K562 (cell line): ENCODE measurements at regions not wholly inside any gene's neighbourhood (a gene's known extent, or its start where the extent isn't known, plus 50 kb on each side); places are given as distances from the start of the nearest gene placed in this dataset.

Experiments used
- ATAC-seq: fragments of 200-7000 bp; cut with Tn5 transposase; 3 replicates; pipeline ENCODE4 v1.9.1; 2020; ENCODE audit warnings: moderate library complexity
- BruUV-seq: library from RNA; stranded (reverse); fragments of 400-500 nt; replicated peaks from 2 replicates; lab custom pipeline; 2021; lab: Mats Ljungman, UMichigan
- CTCF ChIA-PET: fragments of 300-600 bp; formaldehyde crosslinking; extraction: SDS; loops from one replicate; lab custom pipeline; 2021; ENCODE audit warnings: low intra/inter-chr PET ratio; lab: Yijun Ruan, JAX
- POLR2A ChIA-PET: fragments of 300-600, 350-650 bp; sonication (Branson Sonifier 250); formaldehyde crosslinking; extraction: SDS; loops from one replicate; lab custom pipeline; 2021; ENCODE audit warnings: antibody characterized with exemption, inconsistent platforms; lab: Yijun Ruan, JAX
- DNase-seq, 4 experiments: peaks; one replicate each; pipeline versions ENCODE4 v3.0.0 to v3.0.0-alpha.2; 2011 to 2018; ENCODE audit warnings: low spot score in 3 of 4, mixed read lengths in 3 of 4; ENCODE audit errors: extremely low read depth in 1 of 4
- FAIRE-seq: peaks from 2 replicates; lab custom pipeline; 2011; peaks lifted over from hg19 to GRCh38; lab: Jason Lieb, UNC
- H2AFZ ChIP-seq: 2 replicates; pipeline ENCODE4 v1.6.0; 2011; ENCODE audit warnings: low read depth, low read length, control low read depth, inconsistent platforms
- H3K27ac ChIP-seq: fragments of 200-600 bp; 3 replicates; pipeline ENCODE4 v1.8.0; 2011; ENCODE audit warnings: low read depth, mild to moderate bottlenecking, control low read depth, inconsistent platforms, low read length, moderate library complexity, mixed read lengths; ENCODE audit errors: extremely low read depth
- H3K27me3 ChIP-seq, 2 experiments: fragments of 300-600 bp in 1 of 2; 2 replicates in 1 of 2; 3 replicates in 1 of 2; pipeline versions ENCODE4 v1.6.0 to v1.8.0; 2011; ENCODE audit warnings: inconsistent platforms in 2 of 2, low read length in 2 of 2, mild to moderate bottlenecking in 1 of 2, mixed read lengths in 1 of 2, moderate library complexity in 1 of 2; ENCODE audit not compliant: control insufficient read depth in 2 of 2, insufficient read depth in 2 of 2
- H3K36me3 ChIP-seq: fragments of 300-600 bp; 3 replicates; pipeline ENCODE4 v1.8.0; 2011; ENCODE audit warnings: mild to moderate bottlenecking, low read length, inconsistent platforms; ENCODE audit not compliant: control insufficient read depth, insufficient read depth
- H3K4me1 ChIP-seq, 2 experiments: fragments of 200-600 bp in 1 of 2; replicated peaks in 1 of 2; 2 replicates in 1 of 2; 3 replicates in 1 of 2; pipeline versions ENCODE4 v1.5.1 to v1.8.0; 2011; ENCODE audit warnings: inconsistent platforms in 2 of 2, low read length in 2 of 2, mild to moderate bottlenecking in 1 of 2, mixed read lengths in 1 of 2, moderate library complexity in 1 of 2; ENCODE audit not compliant: control insufficient read depth in 2 of 2, insufficient read depth in 2 of 2
- H3K4me2 ChIP-seq: 2 replicates; pipeline ENCODE4 v1.6.1; 2011; ENCODE audit warnings: low read length, control low read depth, inconsistent platforms, mixed read lengths; ENCODE audit not compliant: insufficient read depth
- H3K4me3 ChIP-seq: fragments of 200-600 bp; sonication (generic), shearing (Covaris generic); 2 replicates; pipeline ENCODE4 v1.5.1; 2016; ENCODE audit warnings: control low read depth, inconsistent platforms
- H3K79me2 ChIP-seq: fragments of 200-600 bp; 3 replicates; pipeline ENCODE4 v1.8.0; 2011; ENCODE audit warnings: low read length, inconsistent platforms; ENCODE audit not compliant: control insufficient read depth, insufficient read depth
- H3K9ac ChIP-seq, 2 experiments: 2 replicates each; pipeline versions ENCODE4 v1.6.0 to v1.6.1; 2011; ENCODE audit warnings: low read depth in 2 of 2, low read length in 2 of 2, control low read depth in 1 of 2, inconsistent platforms in 1 of 2, mild to moderate bottlenecking in 1 of 2, mixed read lengths in 1 of 2; ENCODE audit not compliant: insufficient read depth in 1 of 2
- H3K9me1 ChIP-seq: one replicate; pipeline ENCODE4 v1.6.0; 2011; ENCODE audit warnings: inconsistent platforms, mild to moderate bottlenecking, low read length, moderate library complexity; ENCODE audit not compliant: control insufficient read depth, insufficient read depth
- H3K9me3 ChIP-seq: replicated peaks from 2 replicates; pipeline ENCODE4 v1.5.1; 2011; ENCODE audit warnings: low read depth, low read length, inconsistent platforms; ENCODE audit not compliant: control insufficient read depth, insufficient read depth
- H4K20me1 ChIP-seq: replicated peaks from 2 replicates; pipeline ENCODE4 v1.6.1; 2011; ENCODE audit warnings: low read length, inconsistent platforms, mixed read lengths; ENCODE audit not compliant: control insufficient read depth, insufficient read depth
- BRCA1 ChIP-seq, 2 experiments: fragments of 450-650 bp in 1 of 2; sonication (generic) in 1 of 2; formaldehyde crosslinking in 1 of 2; IDR thresholded peaks; 2 replicates each; pipeline versions ENCODE4 v1.5.0 to v1.6.1; 2017 to 2020; ENCODE audit warnings: mild to moderate bottlenecking in 1 of 2, missing genetic modification reagents in 1 of 2
- CBFA2T3 ChIP-seq: fragments of 450-650 bp; IDR thresholded peaks from 2 replicates; pipeline ENCODE4 v1.6.1; 2017
- CEBPZ ChIP-seq: fragments of 150-350 bp; IDR thresholded peaks from 2 replicates; pipeline ENCODE4 v1.6.1; 2014; ENCODE audit warnings: low read depth, mild to moderate bottlenecking, low read length, borderline replicate concordance
- ELK3 ChIP-seq: fragments of 450-650 bp; formaldehyde crosslinking; IDR thresholded peaks from 2 replicates; pipeline ENCODE4 v1.4.0; 2020; ENCODE audit warnings: mild to moderate bottlenecking
- WHSC1 ChIP-seq: IDR thresholded peaks from one replicate; pipeline ENCODE4 v1.6.1; 2012; ENCODE audit warnings: low read length, control low read depth, inconsistent platforms
- ZNF224 ChIP-seq: sonication (generic); formaldehyde crosslinking; IDR thresholded peaks from 2 replicates; pipeline ENCODE4 v1.8.0; 2022; ENCODE audit warnings: mild to moderate bottlenecking, missing genetic modification reagents
- in situ Hi-C: fragments of 300-500 bp; cut with MboI; formaldehyde crosslinking; loops from 4 replicates; pipeline ENCODE4 v1.15.0; 2018; ENCODE audit warnings: inconsistent platforms, mixed read lengths
- intact Hi-C: fragments of 100-400 bp; cut with micrococcal nuclease; formaldehyde crosslinking; loops from 2 replicates; pipeline ENCODE4 v1.14.2; 2022

GRCh38 chr5:158297002-158297527 is 438.1 kb upstream of the CLINT1 start:
- ChIA-PET POLR2A (no interaction called here), CTCF (no interaction called here)
- no peaks in the 10 kb centered on the region for H3K9me3 ChIP-seq
- intact Hi-C loops (no loop called here), in situ Hi-C loops (no loop called here)
- H3K9me1 ChIP-seq: no peaks in the 10 kb centered on the region
- H2AFZ ChIP-seq: no peak overlapping the region
- no peaks in the 10 kb centered on the region for H3K36me3 ChIP-seq
- ATAC-seq: no peak
- H4K20me1 ChIP-seq: no peaks in the 10 kb centered on the region
- no peak for TF ChIP-seq CEBPZ
- no peak for TF ChIP-seq ZNF224 (CRISPR knock-in tag)
- TF ChIP-seq ELK3 (CRISPR knock-in tag): no peak
- no peak for TF ChIP-seq WHSC1
- TF ChIP-seq CBFA2T3: no peak
- TF ChIP-seq BRCA1 (IDR thresholded peaks at IDR 0.05): no peak
- TF ChIP-seq BRCA1 (CRISPR knock-in tag; IDR thresholded peaks at IDR 0.05): no peak
- H3K79me2 ChIP-seq: no peaks in the 10 kb centered on the region
- H3K9ac ChIP-seq: no peak overlapping the region
- H3K27ac ChIP-seq: no peak overlapping the region
- no peak for FAIRE-seq
- no peak for DNase-seq
- no peaks in the 10 kb centered on the region for H3K27me3 ChIP-seq
- H3K4me1 ChIP-seq: no peaks in the 10 kb centered on the region
- no TSS peak for BruUV-seq
- H3K4me3 ChIP-seq: no peak overlapping the region
- no peak overlapping the region for H3K4me2 ChIP-seq
